ENCODE measurements at regions not wholly inside any gene's neighbourhood (a gene's known extent, or its start where the extent isn't known, plus 50 kb on each side); places are given as distances from the start of the nearest gene placed in this dataset.

DNA sequence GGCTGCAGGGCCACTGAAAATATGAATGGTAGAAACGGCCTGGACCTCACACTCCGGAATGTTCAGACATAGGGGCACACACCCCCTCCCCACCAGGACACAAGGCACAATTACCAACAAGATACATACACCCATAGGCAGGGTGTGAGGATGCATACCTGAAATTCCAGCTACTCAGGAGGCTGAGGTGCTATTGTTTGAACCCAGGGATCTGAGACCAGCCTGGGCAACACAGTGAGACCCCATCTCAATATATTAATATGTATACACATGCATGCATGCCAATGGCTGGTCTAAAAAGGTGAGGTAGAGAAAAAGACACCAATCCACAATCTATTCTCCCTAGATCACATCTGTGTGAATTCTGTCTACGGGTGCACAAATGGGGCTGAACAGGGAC is 403.3 kb downstream of the SHANK2 start:
- TF ChIP-seq, protein P1, sequence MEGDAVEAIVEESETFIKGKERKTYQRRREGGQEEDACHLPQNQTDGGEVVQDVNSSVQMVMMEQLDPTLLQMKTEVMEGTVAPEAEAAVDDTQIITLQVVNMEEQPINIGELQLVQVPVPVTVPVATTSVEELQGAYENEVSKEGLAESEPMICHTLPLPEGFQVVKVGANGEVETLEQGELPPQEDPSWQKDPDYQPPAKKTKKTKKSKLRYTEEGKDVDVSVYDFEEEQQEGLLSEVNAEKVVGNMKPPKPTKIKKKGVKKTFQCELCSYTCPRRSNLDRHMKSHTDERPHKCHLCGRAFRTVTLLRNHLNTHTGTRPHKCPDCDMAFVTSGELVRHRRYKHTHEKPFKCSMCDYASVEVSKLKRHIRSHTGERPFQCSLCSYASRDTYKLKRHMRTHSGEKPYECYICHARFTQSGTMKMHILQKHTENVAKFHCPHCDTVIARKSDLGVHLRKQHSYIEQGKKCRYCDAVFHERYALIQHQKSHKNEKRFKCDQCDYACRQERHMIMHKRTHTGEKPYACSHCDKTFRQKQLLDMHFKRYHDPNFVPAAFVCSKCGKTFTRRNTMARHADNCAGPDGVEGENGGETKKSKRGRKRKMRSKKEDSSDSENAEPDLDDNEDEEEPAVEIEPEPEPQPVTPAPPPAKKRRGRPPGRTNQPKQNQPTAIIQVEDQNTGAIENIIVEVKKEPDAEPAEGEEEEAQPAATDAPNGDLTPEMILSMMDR (IDR thresholded peaks at IDR 0.05; ENCODE audit: insufficient read depth, low read length, poor library complexity, severe bottlenecking), result no peak
- no peak for TF ChIP-seq EZH2phosphoT487 (conservative IDR thresholded peaks at IDR 0.05; ENCODE audit: low read length)
